Stromal cell of bone marrow (primary cell): ENCODE measurements at regions not wholly inside any gene's neighbourhood (a gene's known extent, or its start where the extent isn't known, plus 50 kb on each side); places are given as distances from the start of the nearest gene placed in this dataset.

ENCODE experiments used
- DNase-seq: peaks from one replicate; pipeline ENCODE4 v3.0.0-alpha.2; 2012; ENCODE audit warnings: low read depth

DNA sequence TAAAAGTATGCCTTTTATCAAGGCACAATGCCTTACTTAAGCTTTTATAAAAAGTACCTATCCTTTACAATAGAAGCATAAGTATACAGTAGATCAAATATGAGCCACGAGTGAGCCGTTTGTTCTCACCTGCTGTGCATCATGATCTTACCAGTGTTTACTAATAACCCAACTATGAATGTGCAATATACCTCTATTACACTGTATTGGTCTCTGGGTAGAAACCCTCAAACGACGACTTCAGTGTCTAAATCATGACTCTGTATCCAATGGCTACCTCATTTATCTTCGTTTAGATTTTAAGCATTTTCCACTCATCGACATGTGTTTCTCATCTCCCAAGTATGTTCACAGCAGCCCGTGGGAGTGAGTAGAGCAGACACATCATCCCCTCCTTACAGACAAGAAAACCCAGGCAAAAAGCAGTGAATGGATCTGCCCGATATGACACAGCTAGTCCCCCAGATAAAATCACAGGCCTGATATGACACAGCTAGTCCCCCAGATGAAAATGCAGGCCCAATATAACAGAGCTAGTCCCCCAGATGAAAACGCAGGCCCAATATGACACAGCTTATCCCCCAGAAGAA is 279.8 kb downstream of the TNS1 start:
- peak; percentile 64 for DNase-seq

- DNase-seq = no peak
Observed at GRCh38 chr2:217717646-217718045, 285.1 kb downstream of the TNS1 start.

GRCh38 chr2:217715484-217715883 is 287.3 kb downstream of the TNS1 start:
- DNase-seq = no peak

GRCh38 chr2:217714287-217714751 is 288.5 kb downstream of the TNS1 start:
- peak; percentile 49 for DNase-seq

DNA sequence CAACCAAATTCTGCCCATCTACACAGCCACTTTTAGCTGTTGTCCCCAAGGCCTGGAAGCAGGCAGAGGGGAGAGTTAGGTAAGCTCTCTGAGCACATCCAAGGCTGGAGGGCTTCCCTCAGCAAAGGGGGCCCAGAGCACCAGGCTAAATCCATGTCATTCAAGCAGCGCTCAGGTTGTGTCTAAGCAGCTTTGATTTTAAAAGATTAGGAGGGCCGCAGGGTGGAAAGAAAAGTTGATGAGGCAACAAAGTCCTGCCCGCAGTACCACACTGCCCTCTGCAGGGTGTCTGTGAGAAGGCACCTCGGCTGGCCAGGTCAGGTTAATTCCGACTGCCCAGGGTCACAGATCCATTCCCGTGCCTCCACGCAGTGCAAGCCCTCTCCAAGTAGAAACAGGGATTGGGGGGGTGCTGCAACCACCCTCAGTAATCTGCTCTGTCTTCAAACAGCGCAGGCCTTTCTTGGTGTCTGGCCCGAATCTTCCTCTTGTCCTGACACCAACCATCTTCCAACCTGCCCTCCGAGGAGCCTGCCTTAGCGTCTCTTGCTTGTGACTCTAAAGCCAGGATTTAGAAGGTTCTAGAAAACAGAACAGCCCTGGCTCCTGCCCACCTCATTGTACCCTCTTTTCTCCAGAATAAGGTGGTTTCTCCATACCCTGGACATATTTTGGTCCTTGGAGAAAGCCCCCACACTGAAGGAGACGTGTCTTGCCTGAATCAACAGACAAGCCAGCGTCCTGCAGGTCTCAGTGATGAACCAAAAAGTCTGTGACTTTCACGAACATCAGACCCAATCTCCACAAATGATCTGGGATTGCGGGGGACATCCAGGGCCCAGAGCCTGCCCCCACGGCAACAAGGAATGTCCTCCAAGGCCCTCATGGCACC is 289.2 kb downstream of the TNS1 start:
- DNase-seq = peak; percentile 49

DNA sequence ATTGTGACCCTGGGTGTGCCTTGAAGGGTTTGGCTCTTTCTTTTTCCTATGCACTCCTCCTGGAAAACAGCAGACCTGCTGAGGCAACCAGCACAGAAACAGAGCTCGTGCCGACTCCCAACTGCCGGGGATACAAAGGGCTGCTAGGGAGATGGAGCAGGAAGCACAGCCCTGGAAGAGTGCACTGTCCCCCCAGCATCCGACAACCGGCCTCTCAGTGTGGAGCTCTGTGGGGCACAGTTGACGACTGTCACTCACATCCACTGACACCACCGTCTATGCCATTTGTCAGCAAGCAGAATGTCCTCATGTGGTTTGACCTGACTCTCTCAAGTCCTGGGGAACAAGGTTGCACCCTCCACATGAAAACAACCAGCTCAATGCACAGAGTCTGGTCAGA is 290.4 kb downstream of the TNS1 start:
- DNase-seq = no peak

GRCh38 chr2:217711188-217711587 is 291.6 kb downstream of the TNS1 start:
- no peak for DNase-seq

- DNase-seq = no peak
Observed at GRCh38 chr2:217710211-217710765, 292.5 kb downstream of the TNS1 start.

DNA sequence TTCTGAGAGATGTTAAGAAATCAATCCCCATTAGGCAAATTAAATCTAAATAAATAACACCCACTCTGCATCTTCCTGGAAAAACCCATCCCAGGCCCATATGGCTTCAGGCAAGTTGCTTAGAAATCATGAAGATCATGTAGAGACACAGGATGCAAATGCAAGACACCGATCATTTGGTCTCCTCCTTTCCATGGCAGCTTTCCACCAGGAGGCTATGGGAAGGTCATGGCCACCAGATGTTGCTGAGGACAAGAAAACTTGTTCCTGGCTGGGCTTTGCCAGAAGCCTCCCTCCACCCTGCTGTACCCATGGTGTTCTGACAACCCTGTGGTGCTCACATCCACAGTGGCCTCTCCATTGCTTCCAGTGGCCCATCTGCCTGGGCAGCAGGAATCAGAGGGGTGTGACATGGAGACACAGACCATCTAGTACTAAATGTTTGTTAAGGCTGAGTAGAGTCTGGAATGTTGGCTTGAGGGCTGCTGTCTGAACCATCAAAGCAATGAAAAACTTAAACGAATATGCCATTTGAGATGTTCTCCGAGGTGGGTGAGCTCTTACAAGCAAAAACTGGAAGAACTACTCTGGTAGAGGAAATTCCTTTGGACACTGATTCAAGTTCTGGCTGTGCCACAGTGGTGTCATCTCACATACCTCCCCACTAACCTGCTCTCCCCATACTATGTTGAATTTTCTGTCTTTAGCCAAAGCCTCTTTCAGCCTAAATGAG is 293.2 kb downstream of the TNS1 start:
- no peak for DNase-seq

- DNase-seq = peak; percentile 60
Observed at GRCh38 chr2:217707131-217707611, 295.6 kb downstream of the TNS1 start.

DNA sequence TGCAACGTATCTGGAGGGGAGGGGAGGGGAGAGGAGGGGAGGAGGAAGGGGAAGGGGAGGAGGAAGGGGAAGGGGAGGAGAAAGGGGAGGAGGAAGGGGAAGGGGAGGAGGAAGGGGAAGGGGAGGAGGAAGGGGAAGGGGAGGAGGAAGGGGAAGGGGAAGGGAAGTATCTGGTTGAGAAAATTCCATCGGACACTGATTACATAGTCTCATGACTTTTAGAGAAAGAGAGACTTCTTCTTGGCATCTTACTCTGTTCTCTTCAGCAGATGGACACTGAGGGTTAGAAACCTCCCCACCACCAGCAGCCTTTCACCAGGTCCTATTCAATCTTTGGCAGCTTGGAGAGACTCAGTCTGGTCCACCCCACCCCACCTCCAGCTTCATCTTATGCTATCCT is 296.3 kb downstream of the TNS1 start:
- no peak for DNase-seq

DNA sequence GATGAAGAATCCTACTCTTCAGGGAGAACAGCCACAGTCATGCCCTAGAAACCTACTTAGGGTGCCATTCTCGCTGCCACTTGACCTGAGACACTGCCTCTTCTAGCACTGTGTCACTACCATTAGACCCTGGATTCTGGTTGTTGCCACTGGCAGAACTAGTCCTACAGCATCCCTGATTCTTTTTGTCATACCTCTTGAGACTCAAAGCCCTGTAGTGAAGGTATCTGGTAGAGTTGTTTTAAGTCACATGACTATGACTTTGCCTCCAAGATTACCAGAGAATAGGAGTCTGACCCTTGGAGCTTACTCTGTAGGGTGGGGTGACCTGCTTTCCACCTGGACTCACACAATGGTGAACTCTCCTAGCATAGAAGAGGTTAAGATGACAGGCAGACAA is 296.7 kb downstream of the TNS1 start:
- DNase-seq = no peak

GRCh38 chr2:217705461-217705860 is 297.3 kb downstream of the TNS1 start:
- no peak for DNase-seq

GRCh38 chr2:217703999-217704398 is 298.8 kb downstream of the TNS1 start:
- no peak for DNase-seq

- DNase-seq = no peak
Observed at GRCh38 chr2:217703102-217703501, 299.7 kb downstream of the TNS1 start.

- DNase-seq = no peak
Observed at GRCh38 chr2:217701622-217702021, 301.2 kb downstream of the TNS1 start.

- no peak for DNase-seq
Observed at GRCh38 chr2:217698691-217699090, 304.1 kb downstream of the TNS1 start.

DNA sequence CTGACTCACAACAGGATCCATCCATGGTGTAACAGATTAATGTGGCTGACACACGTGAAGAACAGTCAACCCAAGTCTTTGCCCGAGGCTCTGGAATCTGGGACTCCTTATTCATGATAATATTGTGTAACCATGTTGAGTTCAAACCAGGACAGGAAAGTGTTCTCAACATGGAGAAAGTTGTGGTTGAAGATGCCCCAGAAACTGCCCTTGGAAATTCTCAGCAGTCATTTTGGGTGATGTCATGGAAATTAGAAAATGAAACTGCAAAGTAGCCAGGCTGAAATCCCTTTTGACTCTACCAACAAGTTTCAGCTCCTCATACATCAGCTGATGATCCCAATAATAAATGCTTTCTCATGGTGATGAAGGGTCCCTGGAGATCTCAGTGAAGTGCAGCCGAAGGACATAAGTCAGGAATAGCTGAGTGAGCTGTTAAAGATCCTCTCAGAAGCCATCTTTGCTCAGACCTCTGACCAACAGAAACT is 307.7 kb downstream of the TNS1 start:
- DNase-seq = peak; percentile 98

- DNase-seq = no peak
Observed at GRCh38 chr2:217694291-217694690, 308.5 kb downstream of the TNS1 start.

GRCh38 chr2:217693363-217693762 is 309.4 kb downstream of the TNS1 start:
- DNase-seq = no peak

GRCh38 chr2:217691920-217692666 is 310.7 kb downstream of the TNS1 start:
- no peak for DNase-seq
